T-helper 2 cell treated with Interferon-gamma antibody and Interleukin-4, amounts not matched to agents 5 μg/mL and 100 μg/mL, for 36 hours (primary cell): ENCODE measurements at regions not wholly inside any gene's neighbourhood (a gene's known extent, or its start where the extent isn't known, plus 50 kb on each side); places are given as distances from the start of the nearest gene placed in this dataset.

Source experiments
- DNase-seq: peaks from one replicate; pipeline ENCODE4 v3.0.0; 2021; ENCODE audit warnings: low spot score
- H3K27ac Mint-ChIP-seq: one replicate; pipeline ENCODE4 v1.8.0; 2021; ENCODE audit warnings: mild to moderate bottlenecking, mixed read lengths
- H3K27me3 Mint-ChIP-seq: one replicate; pipeline ENCODE4 v1.8.0; 2021; ENCODE audit warnings: low read depth, mixed read lengths
- H3K36me3 Mint-ChIP-seq: one replicate; pipeline ENCODE4 v1.8.0; 2021; ENCODE audit warnings: low read depth, mixed read lengths
- H3K4me1 Mint-ChIP-seq: one replicate; pipeline ENCODE4 v1.8.0; 2021; ENCODE audit warnings: low read depth, mixed read lengths
- H3K4me3 Mint-ChIP-seq: one replicate; pipeline ENCODE4 v1.8.0; 2022; ENCODE audit warnings: mild to moderate bottlenecking, moderate library complexity, mixed read lengths
- H3K9me3 Mint-ChIP-seq: one replicate; pipeline ENCODE4 v1.8.0; 2021; ENCODE audit warnings: mixed read lengths

DNA sequence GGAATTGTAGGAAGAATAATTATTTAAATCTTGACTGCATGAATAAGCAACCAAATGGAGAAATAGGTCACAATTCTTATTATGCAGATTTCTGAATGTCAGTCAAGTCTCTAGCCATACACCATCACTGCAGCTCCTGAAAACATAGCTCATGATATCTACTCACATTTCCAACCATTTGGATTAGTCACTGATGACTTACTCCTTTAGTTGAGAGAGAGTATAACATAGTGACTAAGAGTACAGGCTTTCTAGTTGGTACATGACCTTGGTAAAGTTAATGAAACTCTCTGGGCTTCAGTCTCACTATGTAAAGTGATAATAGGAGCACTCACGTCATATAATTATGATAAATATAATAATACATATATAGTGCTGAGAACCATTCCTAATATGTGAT is 265.2 kb downstream of the KCNA4 start:
- Mint-ChIP-seq H3K36me3 (no peaks in the 10 kb centered on the region), H3K27me3 (no peaks in the 10 kb centered on the region)
- no peak for DNase-seq

DNA sequence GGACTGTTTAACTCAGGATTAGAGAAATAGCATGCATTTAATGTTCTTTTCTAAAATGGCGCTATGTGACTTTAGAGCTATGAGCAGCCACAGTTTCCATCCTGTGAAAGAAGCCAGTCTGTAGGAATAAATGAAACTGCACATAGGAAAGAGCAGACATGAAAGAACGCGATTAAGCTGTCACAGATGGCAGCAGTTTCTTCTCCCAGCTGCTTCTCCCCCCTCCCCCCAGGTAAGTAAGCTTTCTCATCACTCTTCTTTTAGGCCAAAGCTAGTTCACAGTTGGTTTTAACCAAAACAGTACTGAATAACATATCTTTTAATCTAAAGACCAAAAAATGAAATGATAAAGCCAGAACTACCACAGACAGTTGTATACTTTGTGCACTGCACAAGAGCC is 266.4 kb downstream of the KCNA4 start:
- Mint-ChIP-seq H3K9me3 (peaks cover 41% of the 10 kb centered on the region), H3K27me3 (no peaks in the 10 kb centered on the region), H3K4me3 (no peak overlapping the region), H3K36me3 (no peaks in the 10 kb centered on the region), H3K27ac (no peak overlapping the region), H3K4me1 (no peaks in the 10 kb centered on the region)
- DNase-seq: no peak

More for the DNA sequence above, 265.2 kb downstream of the KCNA4 start:
- no peaks in the 10 kb centered on the region for H3K4me1 Mint-ChIP-seq
- peaks cover 37% of the 10 kb centered on the region for H3K9me3 Mint-ChIP-seq
- no peak overlapping the region for H3K4me3 Mint-ChIP-seq
- H3K27ac Mint-ChIP-seq: no peak overlapping the region

DNA sequence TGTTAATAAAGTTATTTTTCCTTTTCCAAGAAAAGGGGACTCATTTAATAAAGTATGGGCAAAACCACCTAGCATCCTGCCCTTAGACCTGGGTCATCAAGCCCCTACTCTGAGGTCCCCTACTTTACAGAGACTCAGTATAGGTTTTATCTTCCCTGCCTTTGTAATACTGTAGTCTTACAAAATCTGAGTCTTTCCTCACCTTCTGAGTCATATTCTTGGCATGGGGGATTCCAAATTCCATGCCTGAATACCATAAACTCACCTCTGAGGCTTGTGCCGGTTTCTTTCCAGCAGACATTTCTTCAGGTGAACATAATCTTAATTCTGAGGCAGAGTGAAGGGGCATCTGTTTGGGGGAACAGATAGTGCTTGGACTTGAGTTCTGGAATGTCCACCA is 282.5 kb downstream of the KCNA4 start:
- H3K27ac Mint-ChIP-seq: no peak overlapping the region
- H3K27me3 Mint-ChIP-seq: no peaks in the 10 kb centered on the region
- H3K9me3 Mint-ChIP-seq: peaks cover 24% of the 10 kb centered on the region
- H3K4me1 Mint-ChIP-seq: no peaks in the 10 kb centered on the region
- H3K36me3 Mint-ChIP-seq: no peaks in the 10 kb centered on the region
- no peak overlapping the region for H3K4me3 Mint-ChIP-seq
- no peak for DNase-seq

DNA sequence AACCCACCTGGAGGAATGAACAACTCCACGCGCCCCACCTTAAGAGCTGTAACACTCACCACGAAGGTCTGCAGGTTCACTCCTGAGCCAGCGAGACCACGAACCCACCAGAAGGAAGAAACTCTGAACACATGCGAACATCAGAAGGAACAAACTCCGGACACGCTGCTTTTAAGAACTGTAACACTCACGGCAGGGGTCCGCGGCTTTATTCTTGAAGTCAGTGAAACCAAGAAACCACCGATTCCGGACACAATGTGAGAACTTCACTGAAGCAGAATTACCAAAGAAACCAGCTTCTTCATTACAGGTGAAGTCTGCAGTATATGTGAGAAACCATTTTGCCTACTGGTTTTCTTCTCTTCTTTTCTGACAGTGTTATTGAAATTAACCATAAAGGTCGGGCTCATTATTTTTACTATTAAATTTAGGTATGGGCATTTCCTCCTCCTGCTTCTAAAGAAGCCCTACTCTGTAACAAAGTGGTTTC is 303.0 kb downstream of the KCNA4 start:
- no peak overlapping the region for H3K27ac Mint-ChIP-seq
- H3K36me3 Mint-ChIP-seq: no peaks in the 10 kb centered on the region
- no peaks in the 10 kb centered on the region for H3K4me1 Mint-ChIP-seq
- DNase-seq: no peak
- peaks cover 24% of the 10 kb centered on the region for H3K9me3 Mint-ChIP-seq
- no peak overlapping the region for H3K4me3 Mint-ChIP-seq
- H3K27me3 Mint-ChIP-seq: no peaks in the 10 kb centered on the region

DNA sequence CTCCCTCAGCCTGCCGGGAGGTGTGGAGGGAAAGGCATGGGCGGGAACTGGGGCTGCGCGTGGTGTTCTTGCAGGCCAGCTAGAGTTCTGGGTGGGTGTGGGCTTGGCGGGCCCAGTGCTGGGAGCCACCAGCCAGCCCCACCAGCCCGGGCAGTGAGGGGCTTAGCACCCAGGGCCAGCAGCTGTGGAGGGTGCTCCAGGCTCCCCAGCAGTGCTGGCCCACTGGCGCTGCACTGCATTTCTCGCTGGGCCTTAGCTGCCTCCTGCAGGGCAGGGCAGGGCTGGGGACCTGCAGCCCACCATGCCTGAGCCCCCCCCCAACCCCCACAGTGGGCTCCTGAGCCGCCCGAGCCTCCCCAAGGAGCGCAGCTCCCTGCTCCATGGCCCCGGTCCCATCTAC is 304.2 kb downstream of the KCNA4 start:
- Mint-ChIP-seq H3K9me3 (peaks cover 27% of the 10 kb centered on the region), H3K27ac (no peak overlapping the region), H3K27me3 (no peaks in the 10 kb centered on the region), H3K36me3 (no peaks in the 10 kb centered on the region), H3K4me3 (no peak overlapping the region), H3K4me1 (no peaks in the 10 kb centered on the region)
- no peak for DNase-seq

DNA sequence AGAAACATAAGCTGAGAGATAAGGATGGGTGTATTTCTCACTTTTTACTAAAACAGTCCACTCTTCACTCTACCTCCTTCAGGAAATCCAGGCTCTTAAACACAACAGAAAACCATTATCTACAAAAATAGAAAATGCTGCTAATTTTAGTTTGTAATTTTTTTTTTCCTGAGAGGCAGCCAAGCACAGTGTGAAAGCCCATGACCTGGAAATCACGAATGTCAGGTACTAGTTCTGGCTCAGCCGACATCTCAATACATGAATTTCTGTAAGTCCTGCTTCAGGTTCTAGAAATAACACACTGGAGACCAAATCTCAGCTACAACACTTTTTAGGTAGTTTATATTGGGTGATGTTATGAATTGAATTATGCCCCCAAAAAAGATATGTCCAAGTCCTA is 308.9 kb downstream of the KCNA4 start:
- H3K4me3 Mint-ChIP-seq: no peak overlapping the region
- no peak overlapping the region for H3K27ac Mint-ChIP-seq
- H3K4me1 Mint-ChIP-seq: no peaks in the 10 kb centered on the region
- H3K9me3 Mint-ChIP-seq: peaks cover 50% of the 10 kb centered on the region
- H3K36me3 Mint-ChIP-seq: no peaks in the 10 kb centered on the region
- no peaks in the 10 kb centered on the region for H3K27me3 Mint-ChIP-seq
- DNase-seq: no peak

DNA sequence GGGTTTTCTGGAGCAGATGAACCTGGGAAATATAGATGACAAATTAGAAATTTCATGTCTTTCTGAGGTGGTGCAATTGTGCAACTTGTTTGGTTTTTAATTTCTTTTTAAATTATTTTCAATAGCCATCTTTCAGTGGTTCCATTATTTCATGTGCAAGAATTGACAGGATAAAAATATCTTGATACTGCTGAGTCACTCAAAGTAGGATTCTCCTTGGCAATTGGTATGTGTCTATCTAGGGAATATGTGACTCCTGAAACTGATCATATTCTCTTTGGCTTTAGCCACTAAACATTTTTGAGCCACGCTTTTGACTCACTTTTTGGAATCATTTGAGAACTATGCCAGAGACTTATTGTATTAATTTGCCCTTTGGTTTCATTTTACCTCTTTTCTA is 331.5 kb downstream of the KCNA4 start:
- Mint-ChIP-seq H3K4me1 (no peaks in the 10 kb centered on the region), H3K36me3 (no peaks in the 10 kb centered on the region), H3K9me3 (peaks cover 31% of the 10 kb centered on the region), H3K27ac (no peak overlapping the region), H3K27me3 (no peaks in the 10 kb centered on the region), H3K4me3 (no peak overlapping the region)
- no peak for DNase-seq

DNA sequence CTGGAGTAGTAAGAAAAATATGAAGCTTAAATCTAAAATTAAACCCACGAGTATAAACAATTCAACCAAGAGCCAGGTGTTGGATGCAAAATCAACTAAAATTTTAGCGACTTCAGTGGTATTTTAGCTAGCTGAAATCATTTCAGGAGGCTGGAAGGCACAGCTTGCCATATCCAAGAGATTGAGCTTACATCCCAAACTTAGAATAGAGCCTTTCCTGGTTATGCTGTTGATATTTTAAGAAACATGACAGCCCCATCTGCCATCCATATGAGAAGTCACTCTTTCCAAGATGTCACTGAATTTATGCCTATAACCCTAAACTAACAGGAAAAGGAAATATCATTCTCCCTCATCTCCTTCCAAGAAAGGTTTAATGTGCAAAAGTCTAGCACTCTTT is 334.0 kb downstream of the KCNA4 start:
- Mint-ChIP-seq H3K27ac (no peak overlapping the region), H3K4me3 (no peak overlapping the region), H3K4me1 (no peaks in the 10 kb centered on the region), H3K36me3 (no peaks in the 10 kb centered on the region), H3K9me3 (peaks cover 25% of the 10 kb centered on the region), H3K27me3 (no peaks in the 10 kb centered on the region)
- no peak for DNase-seq

DNA sequence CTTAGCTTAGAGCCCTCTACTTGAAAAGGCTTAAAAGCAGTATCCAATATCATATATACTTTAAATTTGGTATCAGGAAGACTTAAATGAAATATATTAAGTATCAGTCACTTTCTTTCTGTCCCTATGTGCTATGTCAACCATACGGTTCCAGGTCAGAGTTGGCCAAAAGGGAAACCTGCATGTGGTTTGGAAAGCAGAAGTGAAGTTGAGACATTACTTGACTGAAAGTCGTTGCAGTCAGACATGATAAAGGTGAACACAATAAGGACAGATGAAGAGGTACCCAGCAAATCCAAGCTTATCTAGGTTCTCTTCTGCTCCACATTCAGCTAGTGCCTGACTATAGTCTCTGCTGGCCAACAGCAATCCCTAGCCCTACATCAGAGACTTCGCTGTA is 336.8 kb downstream of the KCNA4 start:
- Mint-ChIP-seq H3K36me3 (no peaks in the 10 kb centered on the region), H3K4me3 (no peak overlapping the region), H3K4me1 (no peaks in the 10 kb centered on the region), H3K27me3 (no peaks in the 10 kb centered on the region), H3K27ac (no peak overlapping the region), H3K9me3 (peaks cover 22% of the 10 kb centered on the region)
- DNase-seq: no peak

DNA sequence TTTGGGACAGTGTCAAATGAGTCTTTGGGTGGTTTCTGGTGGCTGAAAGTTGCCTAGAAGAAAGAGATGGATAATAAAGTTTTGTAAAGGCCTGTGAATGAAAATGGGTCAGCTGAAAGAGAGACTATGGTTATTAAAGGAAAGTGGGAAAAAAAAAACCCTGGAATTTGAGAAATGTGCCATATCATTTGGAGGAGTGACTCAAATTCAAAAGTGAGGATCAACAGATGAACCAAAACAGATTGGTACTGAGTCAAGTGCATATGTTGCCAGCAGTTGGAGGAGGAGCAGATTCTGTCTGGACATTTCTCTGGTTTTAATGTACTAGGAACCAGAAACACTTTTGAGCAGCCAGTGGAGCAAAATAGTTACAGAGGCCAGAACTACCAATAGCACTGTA is 339.8 kb downstream of the KCNA4 start:
- H3K4me1 Mint-ChIP-seq: no peaks in the 10 kb centered on the region
- H3K4me3 Mint-ChIP-seq: no peak overlapping the region
- H3K27ac Mint-ChIP-seq: no peak overlapping the region
- H3K36me3 Mint-ChIP-seq: no peaks in the 10 kb centered on the region
- peaks cover 27% of the 10 kb centered on the region for H3K9me3 Mint-ChIP-seq
- H3K27me3 Mint-ChIP-seq: no peaks in the 10 kb centered on the region
- no peak for DNase-seq

DNA sequence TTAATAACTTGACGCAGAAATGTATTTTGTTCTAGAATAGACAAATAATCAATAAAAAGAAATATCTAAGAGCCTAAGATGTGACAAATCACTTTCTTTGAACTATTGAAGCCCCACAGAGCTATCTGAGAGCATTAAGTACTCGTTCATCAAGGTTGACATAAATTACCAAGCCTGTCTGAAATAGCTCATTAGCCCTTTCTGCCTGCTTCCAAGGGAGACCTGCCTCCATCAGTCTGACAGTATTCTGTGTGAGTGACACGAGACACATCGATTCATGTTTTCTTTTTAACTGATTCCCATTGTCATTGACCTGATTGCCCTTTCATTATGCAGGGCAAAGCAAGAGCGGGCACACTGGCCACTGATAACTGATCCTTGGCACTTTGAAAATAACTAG is 347.5 kb downstream of the KCNA4 start:
- Mint-ChIP-seq H3K36me3 (no peaks in the 10 kb centered on the region), H3K4me3 (no peak overlapping the region), H3K27me3 (no peaks in the 10 kb centered on the region), H3K9me3 (peaks cover 46% of the 10 kb centered on the region), H3K27ac (no peak overlapping the region), H3K4me1 (no peaks in the 10 kb centered on the region)
- no peak for DNase-seq

DNA sequence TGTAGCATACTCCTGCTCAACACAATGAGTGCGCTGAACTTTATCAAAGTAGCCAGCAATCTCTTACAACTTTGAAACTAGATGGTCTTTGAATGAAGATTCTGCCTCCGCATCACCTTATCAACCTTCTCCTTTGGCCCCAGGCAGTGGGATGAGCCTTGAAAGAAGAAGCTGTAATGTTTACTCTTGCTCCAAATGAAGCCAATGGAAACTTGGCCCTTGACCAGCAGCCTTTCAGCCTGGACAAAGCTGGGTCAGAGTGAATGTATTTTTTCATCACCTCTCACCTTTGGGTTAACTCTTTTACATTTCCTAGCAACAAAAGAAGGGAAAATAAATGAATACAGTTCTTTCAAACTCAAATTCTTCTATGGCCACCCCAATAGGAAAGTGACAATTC is 359.1 kb downstream of the KCNA4 start:
- H3K4me1 Mint-ChIP-seq: no peaks in the 10 kb centered on the region
- DNase-seq: no peak
- no peaks in the 10 kb centered on the region for H3K36me3 Mint-ChIP-seq
- no peaks in the 10 kb centered on the region for H3K27me3 Mint-ChIP-seq
- H3K27ac Mint-ChIP-seq: no peak overlapping the region
- peaks cover 29% of the 10 kb centered on the region for H3K9me3 Mint-ChIP-seq
- no peak overlapping the region for H3K4me3 Mint-ChIP-seq

DNA sequence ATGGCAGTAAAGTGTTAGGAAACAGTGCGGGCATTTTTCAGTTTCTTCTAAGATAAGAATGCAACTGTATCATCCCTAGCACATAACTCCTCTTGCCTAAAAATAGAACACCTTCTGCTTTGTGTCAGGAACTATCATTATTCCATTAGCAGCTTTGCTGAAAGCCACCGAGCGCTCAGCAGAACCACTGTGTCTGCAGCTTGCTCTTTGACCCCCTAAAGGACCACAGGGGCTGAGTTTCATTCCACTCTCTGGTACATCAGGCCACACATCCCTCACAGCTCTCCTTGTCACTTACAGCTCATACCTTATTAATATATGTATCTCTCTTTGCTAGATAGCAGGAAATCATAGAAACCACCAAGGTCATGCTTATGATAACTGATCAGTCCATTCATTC is 360.2 kb downstream of the KCNA4 start:
- Mint-ChIP-seq H3K9me3 (peaks cover 22% of the 10 kb centered on the region), H3K4me1 (no peaks in the 10 kb centered on the region), H3K36me3 (no peaks in the 10 kb centered on the region), H3K4me3 (no peak overlapping the region), H3K27ac (no peak overlapping the region), H3K27me3 (no peaks in the 10 kb centered on the region)
- no peak for DNase-seq

DNA sequence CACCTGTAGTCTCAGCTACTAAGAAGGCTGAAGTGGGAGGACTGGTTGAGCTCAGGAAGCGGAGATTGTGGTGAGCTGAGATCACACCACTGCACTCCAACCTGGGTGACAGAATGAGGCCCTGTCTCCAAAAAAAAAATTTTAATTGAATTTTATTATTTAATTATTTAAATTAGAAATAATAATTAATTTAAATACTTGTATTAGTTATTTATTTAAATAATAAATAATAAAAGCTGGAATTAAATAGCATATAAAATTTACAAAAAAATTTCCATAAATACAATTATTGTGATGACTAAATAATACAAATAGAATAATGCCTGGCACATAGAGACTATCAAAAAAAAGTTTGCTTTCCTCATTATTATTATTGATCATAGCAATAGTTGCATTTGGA is 371.5 kb downstream of the KCNA4 start:
- Mint-ChIP-seq H3K27ac (no peak overlapping the region), H3K4me3 (no peak overlapping the region), H3K27me3 (no peaks in the 10 kb centered on the region), H3K36me3 (no peaks in the 10 kb centered on the region), H3K4me1 (no peaks in the 10 kb centered on the region), H3K9me3 (peaks cover 27% of the 10 kb centered on the region)
- DNase-seq: no peak

DNA sequence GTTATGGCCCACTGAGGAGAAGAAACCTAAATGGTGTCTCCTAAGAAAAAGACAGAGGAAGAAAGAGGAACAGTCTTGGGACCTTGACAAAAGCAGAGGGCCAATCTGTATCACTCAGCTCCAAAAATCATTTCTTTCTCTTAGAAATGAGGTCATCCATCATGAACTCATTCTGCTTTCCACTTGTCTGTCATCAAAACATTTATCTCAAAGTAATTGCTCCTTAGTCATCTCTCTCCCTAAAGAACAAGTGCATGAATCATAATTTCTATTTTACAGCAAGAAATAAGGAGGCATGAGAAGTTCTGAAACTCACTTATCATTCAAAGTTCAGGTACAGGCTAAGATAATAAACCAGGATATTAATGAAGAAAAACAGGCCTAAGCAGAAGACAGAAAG is 375.6 kb downstream of the KCNA4 start:
- Mint-ChIP-seq H3K36me3 (no peaks in the 10 kb centered on the region), H3K27ac (no peak overlapping the region), H3K9me3 (peaks cover 13% of the 10 kb centered on the region), H3K27me3 (no peaks in the 10 kb centered on the region), H3K4me3 (no peak overlapping the region), H3K4me1 (no peaks in the 10 kb centered on the region)
- DNase-seq: no peak
